Stimulated activated naive CD8-positive, alpha-beta T cell treated with anti-CD3 and anti-CD28 coated beads, Interleukin-15, amount 100 ng/mL, for 72 hours (primary cell): ENCODE measurements at regions not wholly inside any gene's neighbourhood (a gene's known extent, or its start where the extent isn't known, plus 50 kb on each side); places are given as distances from the start of the nearest gene placed in this dataset.
"Not testable (repeated sequence)": the region's sequence is repeated elsewhere in the genome, so short reads cannot be mapped to it uniquely, and the experiment has no call there.

Experiments used
- ATAC-seq: fragments of 150-1000 bp; cut with Tn5 transposase; 2 replicates; pipeline ENCODE4 v1.10.0; 2021; ENCODE audit warnings: mild to moderate bottlenecking, moderate library complexity
- DNase-seq, 2 donors: peaks; one replicate each; pipeline ENCODE4 v3.0.0; 2021 to 2022
- H3K27ac Mint-ChIP-seq, 2 donors: one replicate each; pipeline ENCODE4 v1.8.0; 2022; ENCODE audit warnings: mild to moderate bottlenecking in 2 of 2, mixed read lengths in 2 of 2, moderate library complexity in 2 of 2
- H3K27me3 Mint-ChIP-seq: one replicate; pipeline ENCODE4 v1.8.0; 2022; ENCODE audit warnings: mixed read lengths
- H3K4me1 Mint-ChIP-seq: one replicate; pipeline ENCODE4 v1.8.0; 2022; ENCODE audit warnings: mild to moderate bottlenecking, mixed read lengths
- H3K4me3 Mint-ChIP-seq, 2 donors: one replicate each; pipeline ENCODE4 v1.8.0; 2022; ENCODE audit warnings: mild to moderate bottlenecking in 2 of 2, mixed read lengths in 2 of 2, moderate library complexity in 1 of 2
- H3K9me3 Mint-ChIP-seq, 2 donors: one replicate each; pipeline ENCODE4 v1.8.0; 2022; ENCODE audit warnings: mixed read lengths in 2 of 2

DNA sequence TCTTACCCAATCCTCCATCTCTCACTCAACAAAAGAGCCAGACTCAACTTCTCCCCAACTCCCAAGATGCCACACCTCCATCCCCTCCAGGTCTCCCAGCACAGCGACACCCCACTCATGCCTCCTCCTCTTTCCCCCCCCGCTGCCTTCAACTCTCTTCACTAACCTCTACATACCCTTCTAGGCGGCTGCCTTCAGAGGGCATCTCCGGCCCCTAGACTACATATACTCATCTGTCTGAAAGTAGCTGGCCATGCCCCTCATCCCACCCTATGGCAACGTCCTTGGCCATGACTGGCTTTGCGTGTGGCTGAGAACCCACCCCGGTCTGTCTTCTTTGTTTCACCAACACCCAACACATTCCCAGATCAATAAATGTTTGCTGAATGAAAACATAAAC lies 81.7 kb upstream of the TMEM45B start:
- H3K4me3 Mint-ChIP-seq, result no peak overlapping the region
- H3K27me3 Mint-ChIP-seq, result peaks cover 20% of the 10 kb centered on the region
- no peaks in the 10 kb centered on the region for H3K4me1 Mint-ChIP-seq
- ATAC-seq, result no peak
- H3K9me3 Mint-ChIP-seq, result no peaks in the 10 kb centered on the region
- no peak for DNase-seq
- H3K27ac Mint-ChIP-seq, result peak overlapping the region in 1 of 2 donors; percentile 37

DNA sequence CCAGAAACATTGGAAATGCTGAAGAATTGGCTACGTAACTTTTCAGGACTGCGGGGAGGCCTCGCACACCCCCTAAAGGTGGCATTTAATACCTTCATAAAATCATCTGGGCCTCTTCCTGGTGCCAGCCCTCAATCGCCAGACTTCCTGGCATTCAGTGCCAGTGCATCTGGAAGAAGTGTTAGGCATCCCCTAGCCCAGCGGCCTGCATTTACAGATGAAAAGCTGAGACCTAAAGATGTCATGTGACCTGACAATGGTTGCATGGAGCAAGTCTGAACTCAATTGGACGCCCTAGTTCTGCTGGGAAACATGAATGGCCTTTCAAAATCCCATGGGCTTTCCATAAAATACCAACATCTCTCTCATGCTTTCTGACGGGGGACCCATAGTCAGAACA lies 81.0 kb upstream of the TMEM45B start:
- DNase-seq, result no peak
- no peak overlapping the region for H3K4me3 Mint-ChIP-seq
- H3K4me1 Mint-ChIP-seq, result no peaks in the 10 kb centered on the region
- H3K27me3 Mint-ChIP-seq, result peaks cover 20% of the 10 kb centered on the region
- H3K27ac Mint-ChIP-seq, result no peak overlapping the region
- no peak for ATAC-seq
- no peaks in the 10 kb centered on the region for H3K9me3 Mint-ChIP-seq

DNA sequence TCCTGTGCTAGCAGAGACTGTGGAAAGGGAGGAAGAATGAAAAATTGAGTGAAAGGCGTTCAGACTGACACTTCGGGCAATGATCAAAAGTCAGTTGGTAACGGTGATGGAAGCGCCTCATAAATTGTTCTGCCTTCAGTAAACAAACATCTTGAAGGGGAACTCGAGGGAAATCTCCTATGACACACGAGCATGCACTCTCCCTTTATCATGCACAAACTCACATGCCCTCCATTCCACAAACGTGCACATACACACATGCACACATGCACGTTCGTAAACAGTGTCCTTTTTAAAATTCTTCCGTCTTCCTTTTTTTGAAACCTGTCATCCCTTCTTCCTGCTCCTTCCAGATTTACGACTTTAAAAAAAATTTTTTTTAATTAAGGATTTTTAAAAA lies 77.8 kb upstream of the TMEM45B start:
- Mint-ChIP-seq H3K9me3 (no peaks in the 10 kb centered on the region), H3K4me3 (no peak overlapping the region), H3K27me3 (peaks cover 20% of the 10 kb centered on the region), H3K4me1 (no peaks in the 10 kb centered on the region), H3K27ac (no peak overlapping the region)
- DNase-seq (no peak), ATAC-seq (no peak)

DNA sequence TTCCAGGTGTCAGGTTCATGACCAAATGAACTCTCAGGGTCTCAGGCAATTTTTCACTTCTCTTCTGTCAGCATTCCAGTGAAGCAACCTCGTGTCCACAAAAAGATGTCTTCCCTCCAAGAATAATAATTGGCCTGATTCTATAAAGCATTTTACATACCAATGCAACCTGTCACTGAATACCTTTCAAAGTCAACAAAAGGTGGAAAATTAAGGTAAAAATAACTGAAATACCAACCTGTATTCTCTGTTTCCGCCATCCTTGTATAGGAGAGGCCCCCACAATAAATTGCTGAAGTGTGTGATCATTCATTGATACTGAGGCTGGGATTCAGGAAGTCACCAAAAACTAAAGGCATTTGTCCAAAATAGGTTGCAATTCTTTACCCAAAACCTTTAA lies 77.4 kb upstream of the TMEM45B start:
- Mint-ChIP-seq H3K27me3 (peaks cover 20% of the 10 kb centered on the region), H3K9me3 (no peaks in the 10 kb centered on the region)

DNA sequence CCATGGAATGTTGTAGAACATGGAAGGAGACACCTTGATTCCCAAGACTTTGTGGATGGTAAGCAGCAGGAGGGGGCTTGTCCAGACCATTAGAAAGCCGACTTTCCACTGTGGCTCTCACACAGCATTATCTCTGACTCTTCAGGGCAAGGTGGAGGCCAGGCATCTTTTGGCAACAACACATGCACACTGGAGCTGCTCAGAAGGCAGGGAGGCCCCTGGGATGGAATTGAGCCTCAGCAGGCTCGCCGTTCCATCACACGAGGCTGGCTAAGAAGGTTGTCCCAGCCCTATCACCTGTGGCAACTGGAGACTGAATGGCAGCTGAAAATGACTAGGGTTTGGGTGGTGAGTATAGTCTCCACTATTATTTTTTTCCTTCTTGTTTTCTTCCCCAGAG lies 76.3 kb upstream of the TMEM45B start:
- no peak for ATAC-seq
- no peak overlapping the region for H3K4me3 Mint-ChIP-seq
- H3K27ac Mint-ChIP-seq, result no peak overlapping the region
- no peaks in the 10 kb centered on the region for H3K9me3 Mint-ChIP-seq
- peaks cover 10% of the 10 kb centered on the region for H3K27me3 Mint-ChIP-seq
- no peaks in the 10 kb centered on the region for H3K4me1 Mint-ChIP-seq
- no peak for DNase-seq

More for the DNA sequence above, 77.4 kb upstream of the TMEM45B start:
- Mint-ChIP-seq H3K4me3 (no peak overlapping the region), H3K4me1 (no peaks in the 10 kb centered on the region), H3K27ac (no peak overlapping the region)
- no peak for ATAC-seq
- DNase-seq, result no peak

DNA sequence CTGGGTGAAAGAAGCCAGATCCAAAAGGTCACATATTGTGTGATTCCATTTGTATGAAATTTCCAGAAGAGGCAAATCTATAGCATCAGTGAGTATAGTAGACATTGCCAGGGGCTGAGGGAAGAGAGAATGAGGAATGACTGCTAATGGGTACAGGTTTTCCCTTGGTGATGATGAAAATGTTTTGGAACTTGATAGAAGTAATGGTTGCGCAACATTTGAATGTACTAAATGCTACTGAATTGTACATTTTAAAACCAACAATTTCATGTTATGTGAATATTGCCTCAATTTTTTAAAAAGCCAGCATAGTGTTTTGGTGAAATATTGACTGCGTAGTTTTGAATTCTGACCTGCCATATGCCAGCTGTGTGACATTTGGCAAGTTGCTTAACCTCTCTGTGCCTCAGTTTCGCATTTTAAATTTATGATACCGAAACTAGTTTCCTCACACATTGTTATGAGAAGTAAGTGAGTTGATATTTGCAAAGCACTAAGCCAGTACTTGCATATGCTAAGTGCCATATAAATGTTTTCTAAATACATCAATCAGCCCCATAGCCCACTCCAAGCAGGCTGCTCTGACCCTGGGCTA lies 75.4 kb upstream of the TMEM45B start:
- no peak overlapping the region for H3K4me3 Mint-ChIP-seq
- H3K27ac Mint-ChIP-seq, result no peak overlapping the region
- peaks cover 10% of the 10 kb centered on the region for H3K27me3 Mint-ChIP-seq
- DNase-seq, result no peak
- no peak for ATAC-seq
- H3K9me3 Mint-ChIP-seq, result no peaks in the 10 kb centered on the region
- no peaks in the 10 kb centered on the region for H3K4me1 Mint-ChIP-seq

DNA sequence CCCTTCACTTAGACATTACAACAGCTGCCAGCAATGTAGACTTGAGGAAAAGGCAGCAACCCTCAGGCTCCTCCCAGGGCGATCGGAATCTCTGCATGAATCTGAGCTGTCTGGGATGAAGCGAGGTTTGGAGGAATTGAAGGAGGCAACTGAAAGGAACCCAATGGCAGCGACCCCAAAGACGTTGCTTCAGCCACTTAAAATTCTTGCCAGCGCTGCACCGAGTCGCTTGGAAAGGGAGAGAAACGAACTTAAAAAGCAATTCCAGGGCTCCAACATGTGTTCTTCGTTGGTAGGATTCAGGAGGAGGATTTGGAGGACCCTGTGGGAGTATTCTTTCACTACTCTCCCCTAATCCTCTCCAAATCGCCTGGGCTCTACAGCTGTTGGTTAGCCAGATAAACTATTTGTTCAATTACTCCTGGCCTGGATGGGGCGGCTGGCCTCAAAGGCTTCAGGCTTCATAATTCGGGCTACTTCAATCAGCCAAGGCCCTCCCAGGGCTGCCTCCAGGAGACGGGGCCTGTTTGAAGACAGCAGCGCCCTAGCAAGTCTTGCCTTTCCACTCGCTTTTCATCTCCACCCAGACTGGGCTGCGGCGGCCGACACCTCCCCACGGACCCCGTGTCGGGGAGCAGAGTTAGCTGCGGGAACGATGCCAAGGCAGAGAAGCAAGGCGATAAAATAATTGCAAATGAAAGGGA lies 72.4 kb upstream of the TMEM45B start:
- Mint-ChIP-seq H3K4me1 (no peaks in the 10 kb centered on the region), H3K27ac (no peak overlapping the region), H3K4me3 (no peak overlapping the region), H3K27me3 (peaks cover under 1% of the 10 kb centered on the region), H3K9me3 (no peaks in the 10 kb centered on the region)
- DNase-seq (no peak), ATAC-seq (no peak)

DNA sequence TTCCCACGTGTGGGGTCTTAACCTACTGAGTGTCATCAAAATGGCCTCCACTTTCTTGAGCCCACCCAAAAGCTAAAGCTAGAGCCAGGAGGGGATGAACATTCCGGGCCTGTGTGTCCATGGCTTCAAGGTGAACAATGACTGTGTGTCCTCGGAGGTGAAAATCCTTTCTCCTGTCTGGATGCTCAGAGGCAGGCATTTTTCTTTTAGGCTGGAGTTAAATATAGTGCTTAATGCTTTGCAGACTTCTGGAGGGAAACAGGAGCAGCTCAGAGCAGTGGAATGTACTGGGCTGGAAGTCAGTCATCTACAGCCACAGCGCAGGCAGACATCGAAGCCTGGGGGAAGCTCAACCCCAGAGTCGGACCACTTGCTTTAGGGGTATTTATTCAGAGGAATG lies 68.6 kb upstream of the TMEM45B start:
- no peak overlapping the region for H3K4me3 Mint-ChIP-seq
- no peak for ATAC-seq
- peaks cover 6% of the 10 kb centered on the region for H3K4me1 Mint-ChIP-seq
- no peaks in the 10 kb centered on the region for H3K9me3 Mint-ChIP-seq
- peaks cover 22% of the 10 kb centered on the region for H3K27me3 Mint-ChIP-seq
- no peak for DNase-seq
- H3K27ac Mint-ChIP-seq, result no peak overlapping the region

DNA sequence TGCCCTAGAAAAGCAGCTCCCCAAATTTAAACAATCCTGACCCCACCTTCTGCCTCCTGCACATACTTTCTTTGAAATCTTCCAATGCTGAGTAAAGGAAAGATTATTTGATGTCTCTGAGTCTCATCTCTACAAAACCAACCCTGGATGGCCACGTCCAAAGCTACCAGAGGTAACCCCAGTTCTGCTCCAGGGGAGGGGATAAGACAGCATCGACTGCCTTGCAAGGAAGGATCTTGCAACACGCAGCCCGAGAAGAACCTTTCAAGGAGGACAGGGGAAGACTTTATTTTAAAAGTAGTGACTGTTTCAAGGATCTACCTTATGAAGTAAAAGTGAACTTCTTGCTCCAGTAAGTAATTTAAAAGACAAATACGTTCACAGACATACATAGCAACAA lies 66.5 kb upstream of the TMEM45B start:
- H3K9me3 Mint-ChIP-seq, result no peaks in the 10 kb centered on the region
- no peak overlapping the region for H3K4me3 Mint-ChIP-seq
- H3K4me1 Mint-ChIP-seq, result peaks cover 6% of the 10 kb centered on the region
- no peak overlapping the region for H3K27ac Mint-ChIP-seq
- peaks cover 24% of the 10 kb centered on the region for H3K27me3 Mint-ChIP-seq
- no peak for ATAC-seq
- no peak for DNase-seq

DNA sequence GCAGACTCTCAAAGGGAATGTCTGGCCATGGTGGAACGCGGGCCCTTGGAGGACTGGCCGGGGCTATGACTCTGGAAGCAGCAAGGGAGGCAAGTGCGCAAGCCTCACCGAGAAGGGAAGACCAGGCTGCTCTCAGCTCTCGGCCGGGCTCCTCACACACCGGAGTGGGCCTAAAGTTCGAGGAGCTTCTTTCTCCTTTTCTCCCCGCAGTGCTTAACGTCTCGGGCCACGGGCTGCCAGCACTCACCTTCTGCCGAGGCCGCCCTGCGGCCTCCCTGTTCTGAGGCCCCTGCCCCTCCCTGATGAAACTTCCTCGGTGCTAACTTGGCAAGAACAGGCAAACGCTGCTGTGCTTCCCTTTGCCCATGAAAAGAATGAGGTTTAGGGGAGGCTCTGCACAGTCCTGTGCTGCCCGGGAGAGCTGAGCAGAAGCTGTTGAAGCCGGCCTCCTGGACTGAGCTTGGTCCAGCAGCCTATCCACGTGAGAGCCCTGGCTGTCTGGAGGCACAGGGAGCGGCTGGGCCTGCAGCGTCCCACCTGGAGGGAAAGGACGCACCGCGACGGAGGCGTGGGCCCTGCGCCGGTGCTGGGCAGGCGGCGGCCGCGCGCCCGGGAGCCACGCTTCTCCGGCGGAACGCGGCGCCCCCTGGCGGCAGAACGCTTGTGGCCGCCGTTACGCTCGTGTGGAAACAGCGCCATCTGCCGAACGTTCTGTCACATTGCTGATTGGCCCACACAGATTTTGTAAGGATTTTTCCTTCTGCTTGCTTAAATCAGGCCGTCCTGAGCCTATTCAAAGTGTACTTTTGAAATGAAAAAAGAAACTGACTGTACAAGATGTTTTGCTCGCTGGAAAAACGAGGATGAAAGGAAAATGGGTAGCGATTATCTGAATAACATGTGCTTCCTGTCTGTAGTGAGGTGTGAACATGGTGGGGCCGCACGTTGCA lies 65.0 kb upstream of the TMEM45B start:
- Mint-ChIP-seq H3K9me3 (no peaks in the 10 kb centered on the region), H3K4me3 (peak overlapping the region in 1 of 2 donors; percentile 35), H3K27ac (no peak overlapping the region), H3K4me1 (peaks cover 6% of the 10 kb centered on the region), H3K27me3 (peaks cover 24% of the 10 kb centered on the region)
- peak; percentile 78 to 81 for DNase-seq
- peak; percentile 87 for ATAC-seq

DNA sequence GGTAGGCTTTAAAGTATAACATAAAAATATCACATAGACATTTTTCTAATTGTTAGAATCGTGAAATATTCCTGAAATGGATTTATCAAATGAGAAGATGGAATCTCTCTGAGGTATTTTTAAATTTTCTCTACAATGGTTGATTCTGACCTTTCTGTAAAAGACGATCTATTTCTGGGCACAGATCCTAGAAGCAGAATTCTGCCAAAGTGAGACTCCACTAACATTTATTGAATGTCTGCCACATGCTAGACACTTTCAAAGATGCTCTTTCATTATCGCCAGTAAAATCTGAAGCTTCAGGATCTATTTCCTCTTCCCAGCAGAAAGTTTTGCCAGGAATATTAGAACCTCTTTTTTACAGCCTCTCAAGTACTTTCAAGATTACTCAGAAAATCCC lies 64.1 kb upstream of the TMEM45B start:
- ATAC-seq, result no peak
- Mint-ChIP-seq H3K27ac (no peak overlapping the region), H3K9me3 (peaks cover 0 to 7% of the 10 kb centered on the region in 2 donors), H3K4me1 (peaks cover 6% of the 10 kb centered on the region), H3K27me3 (peaks cover 24% of the 10 kb centered on the region), H3K4me3 (no peak overlapping the region)
- DNase-seq, result no peak

DNA sequence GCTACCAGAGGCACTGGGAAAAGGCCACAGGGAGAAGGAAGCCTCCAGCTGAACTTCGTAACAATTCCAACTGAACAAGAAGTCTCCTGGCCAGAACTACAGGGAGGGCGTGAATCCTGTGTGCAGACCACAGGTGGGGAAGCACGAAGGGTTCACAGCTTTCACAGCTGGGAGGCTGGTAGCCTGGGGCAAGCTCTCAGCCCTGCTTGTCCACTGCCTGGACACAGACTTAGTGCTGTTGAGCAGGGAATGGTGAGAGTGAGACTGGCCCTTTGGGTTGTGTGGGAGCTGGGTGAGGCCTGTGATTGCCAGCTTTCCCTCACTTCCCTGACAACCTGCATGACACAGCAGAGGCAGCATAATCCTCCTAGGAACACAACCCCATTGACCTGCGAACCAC lies 52.1 kb upstream of the TMEM45B start:
- peaks cover 19% of the 10 kb centered on the region for H3K27me3 Mint-ChIP-seq

DNA sequence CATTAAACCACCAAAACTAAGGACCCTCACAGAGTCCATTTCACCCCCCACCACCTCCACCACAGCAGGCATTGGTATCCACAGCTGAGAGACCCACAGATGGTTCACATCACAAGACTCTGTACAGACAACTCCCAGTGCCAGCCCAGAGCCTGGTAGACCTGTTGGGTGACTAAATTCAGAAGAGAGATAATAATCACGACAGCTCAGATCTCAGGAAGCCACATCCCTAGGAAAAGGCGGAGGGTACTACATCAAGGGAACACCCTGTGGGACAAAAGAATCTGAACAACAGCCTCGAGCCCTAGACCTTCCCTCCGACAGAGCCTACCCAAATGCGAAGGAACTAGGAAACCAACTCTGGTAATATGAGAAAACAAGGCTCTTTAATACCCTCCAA lies 51.4 kb upstream of the TMEM45B start:
- H3K4me3 Mint-ChIP-seq, H3K27ac Mint-ChIP-seq, ATAC-seq, H3K4me1 Mint-ChIP-seq, DNase-seq: not testable (repeated sequence)
- H3K27me3 Mint-ChIP-seq, result peaks cover 14% of the 10 kb centered on the region
- peaks cover 3 to 11% of the 10 kb centered on the region in 2 donors for H3K9me3 Mint-ChIP-seq

More for the DNA sequence above, 52.1 kb upstream of the TMEM45B start:
- not testable (repeated sequence) for H3K4me3 Mint-ChIP-seq, H3K27ac Mint-ChIP-seq, DNase-seq, H3K9me3 Mint-ChIP-seq, ATAC-seq, H3K4me1 Mint-ChIP-seq
